ENCODE measurements at regions not wholly inside any gene's neighbourhood (a gene's known extent, or its start where the extent isn't known, plus 50 kb on each side); places are given as distances from the start of the nearest gene placed in this dataset.

DNA sequence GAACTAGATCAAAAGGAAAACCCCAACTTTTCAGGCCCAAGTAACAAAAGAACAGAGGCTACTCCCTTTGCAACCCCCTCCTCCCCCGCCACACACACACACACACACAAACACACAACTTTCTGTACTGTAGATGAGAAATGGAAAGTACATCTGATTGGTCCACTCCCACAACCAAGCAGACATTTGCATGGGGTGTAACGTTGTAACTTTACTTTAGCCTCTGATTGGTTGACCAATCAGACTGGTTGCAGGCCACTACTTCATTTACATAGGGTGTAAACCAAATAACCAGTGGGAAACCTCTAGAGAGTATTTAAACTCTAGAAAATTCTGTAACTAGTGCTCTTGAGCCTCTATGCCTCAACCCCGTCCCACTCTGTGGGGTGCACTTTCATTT is 425.5 kb downstream of the GXYLT1 start:
- TF ChIP-seq GATA2 (IDR thresholded peaks at IDR 0.05; ENCODE audit: low read depth, low read length) (no peak), GATA3 (IDR thresholded peaks at IDR 0.05; ENCODE audit: low read depth, low read length) (no peak)
